HEK293 (cell line): ENCODE measurements at regions not wholly inside any gene's neighbourhood (a gene's known extent, or its start where the extent isn't known, plus 50 kb on each side); places are given as distances from the start of the nearest gene placed in this dataset.

ENCODE experiments used
- CTCF ChIA-PET: fragments of 350-600 bp; formaldehyde crosslinking; extraction: SDS; loops from one replicate; lab custom pipeline; 2021; ENCODE audit warnings: antibody characterized with exemption; lab: Yijun Ruan, JAX
- POLR2A ChIA-PET: fragments of 300-600 bp; formaldehyde crosslinking; extraction: SDS; loops from one replicate; lab custom pipeline; 2020; ENCODE audit warnings: antibody characterized with exemption, inconsistent platforms; lab: Yijun Ruan, JAX
- H3K27ac ChIP-seq: fragments of 200-500 bp; sonication (Bioruptor generic); 2 replicates; pipeline ENCODE4 v1.5.1; 2014; ENCODE audit warnings: low read depth, low read length, control low read depth, inconsistent platforms; ENCODE audit errors: extremely low read depth
- H3K36me3 ChIP-seq, 2 experiments: fragments of 200-500 bp in 1 of 2; sonication (Bioruptor generic) in 1 of 2; 1 replicate in 1 of 2; 2 replicates in 1 of 2; pipeline ENCODE4 v1.5.1; 2014 to 2017; ENCODE audit warnings: inconsistent platforms in 2 of 2, low read length in 2 of 2; ENCODE audit not compliant: control insufficient read depth in 2 of 2, insufficient read depth in 1 of 2
- H3K4me1 ChIP-seq: fragments of 200-500 bp; sonication (Bioruptor generic); 2 replicates; pipeline ENCODE4 v1.5.1; 2014; ENCODE audit warnings: mild to moderate bottlenecking, low read length, inconsistent platforms; ENCODE audit not compliant: control insufficient read depth, insufficient read depth
- H3K4me3 ChIP-seq: 2 replicates; pipeline ENCODE4 v1.5.1; 2011; ENCODE audit warnings: low read depth, mild to moderate bottlenecking, control low read depth, low read length, moderate library complexity
- H3K9me3 ChIP-seq: fragments of 200-500 bp; sonication (Bioruptor generic); 2 replicates; pipeline ENCODE4 v1.5.1; 2014; ENCODE audit warnings: low read depth, low read length, inconsistent platforms; ENCODE audit not compliant: control insufficient read depth, insufficient read depth
- MYNN ChIP-seq: fragments of 450-650 bp; formaldehyde crosslinking; IDR thresholded peaks from 2 replicates; pipeline ENCODE4 v1.5.1; 2016; ENCODE audit warnings: missing biosample characterization, missing genetic modification characterization, borderline replicate concordance
- OSR2 ChIP-seq: fragments of 450-650 bp; formaldehyde crosslinking; IDR thresholded peaks from 2 replicates; pipeline ENCODE4 v1.5.1; 2016; ENCODE audit warnings: missing biosample characterization, missing genetic modification characterization
- OVOL3 ChIP-seq: fragments of 450-650 bp; formaldehyde crosslinking; IDR thresholded peaks from 2 replicates; pipeline ENCODE4 v1.5.1; 2016; ENCODE audit warnings: missing biosample characterization, missing genetic modification characterization
- ZFP3 ChIP-seq: fragments of 450-650 bp; formaldehyde crosslinking; IDR thresholded peaks from 2 replicates; pipeline ENCODE4 v1.5.1; 2016; ENCODE audit warnings: low read depth, missing biosample characterization, missing genetic modification characterization
- ZNF239 ChIP-seq: fragments of 450-650 bp; formaldehyde crosslinking; IDR thresholded peaks from 2 replicates; pipeline ENCODE4 v1.5.1; 2016; ENCODE audit warnings: missing biosample characterization, missing genetic modification characterization
- ZNF24 ChIP-seq: fragments of 450-650 bp; formaldehyde crosslinking; IDR thresholded peaks from 2 replicates; pipeline ENCODE4 v1.5.1; 2016; ENCODE audit warnings: missing biosample characterization, missing genetic modification characterization
- ZNF423 ChIP-seq: fragments of 450-650 bp; formaldehyde crosslinking; IDR thresholded peaks from 2 replicates; pipeline ENCODE4 v1.5.1; 2016; ENCODE audit warnings: missing biosample characterization, missing genetic modification characterization
- ZNF530 ChIP-seq: fragments of 450-650 bp; formaldehyde crosslinking; IDR thresholded peaks from 2 replicates; pipeline ENCODE4 v1.5.1; 2016; ENCODE audit warnings: low read depth, missing biosample characterization, missing genetic modification characterization
- ZNF549 ChIP-seq: fragments of 450-650 bp; IDR thresholded peaks from 2 replicates; pipeline ENCODE4 v1.5.1; 2018; ENCODE audit warnings: missing biosample characterization, missing genetic modification characterization, mild to moderate bottlenecking, inconsistent platforms, moderate library complexity
- ZNF768 ChIP-seq: fragments of 450-650 bp; formaldehyde crosslinking; IDR thresholded peaks from 2 replicates; pipeline ENCODE4 v1.5.1; 2018; ENCODE audit warnings: missing biosample characterization, mild to moderate bottlenecking, missing genetic modification characterization
- TF ChIP-seq, protein P1 (sequence below): fragments of 450-650 bp; formaldehyde crosslinking; IDR thresholded peaks from 2 replicates; pipeline ENCODE4 v1.5.1; 2017; ENCODE audit warnings: missing biosample characterization, missing genetic modification characterization
- TF ChIP-seq, protein P2 (sequence below): fragments of 450-650 bp; formaldehyde crosslinking; IDR thresholded peaks from 2 replicates; pipeline ENCODE4 v1.5.1; 2016; ENCODE audit warnings: missing biosample characterization, missing genetic modification characterization
- TF ChIP-seq, protein P3 (sequence below): fragments of 450-650 bp; formaldehyde crosslinking; IDR thresholded peaks from 2 replicates; pipeline ENCODE4 v1.5.1; 2016; ENCODE audit warnings: missing biosample characterization, missing genetic modification characterization
- TF ChIP-seq, protein P4 (sequence below): fragments of 450-650 bp; IDR thresholded peaks from 2 replicates; pipeline ENCODE4 v1.5.1; 2018; ENCODE audit warnings: missing biosample characterization, missing genetic modification characterization

DNA sequence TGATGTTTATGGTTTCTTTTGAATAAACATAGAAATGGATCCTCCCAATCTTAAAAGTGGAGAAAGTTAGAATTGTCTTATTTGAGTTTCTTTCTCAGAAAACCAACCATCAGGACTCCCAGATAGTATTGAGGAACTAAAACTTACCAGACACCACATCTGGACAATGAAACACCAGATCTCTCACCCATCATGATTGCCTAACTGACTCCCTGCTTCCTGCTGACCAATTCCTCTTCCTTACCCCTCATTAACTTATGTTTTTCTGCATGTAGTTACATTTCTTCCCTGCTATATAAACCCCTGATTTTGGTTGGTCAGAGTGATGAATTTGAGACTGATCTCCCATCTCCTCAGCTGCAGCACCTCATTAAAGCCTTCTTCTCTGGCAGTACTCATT lies 242.0 kb upstream of the SETMAR start (continued):
- no peak for TF ChIP-seq ZNF24 (tag by site-specific recombination)
- TF ChIP-seq, all 188 proteins: peak for 0

DNA sequence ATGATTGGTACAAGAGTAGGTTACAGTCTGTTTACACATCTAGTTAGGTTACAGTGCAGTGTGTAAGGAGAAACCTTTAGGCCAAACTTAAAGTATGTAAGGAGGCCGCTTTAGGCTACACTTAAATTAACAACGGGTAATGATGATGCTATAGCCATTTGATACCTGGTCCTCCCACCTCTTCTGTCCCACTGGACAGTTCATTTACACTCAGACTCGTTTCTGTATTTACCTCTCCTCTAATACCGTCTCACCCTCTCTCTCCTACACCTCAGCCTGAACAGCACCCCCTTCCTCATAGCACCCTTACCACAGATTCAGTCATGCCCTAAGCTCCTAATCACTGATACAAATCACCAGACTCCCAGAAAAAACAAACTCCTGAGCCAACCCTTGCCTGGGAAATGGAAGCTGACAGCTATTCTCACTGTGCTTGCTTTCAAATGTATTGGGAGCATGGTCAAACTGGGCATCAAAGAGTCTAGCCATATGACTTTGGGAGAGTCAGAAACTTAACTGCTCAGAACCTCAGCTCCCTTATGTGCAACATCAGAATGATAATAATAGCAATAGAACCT lies 241.3 kb upstream of the SETMAR start:
- TF ChIP-seq, protein P1, sequence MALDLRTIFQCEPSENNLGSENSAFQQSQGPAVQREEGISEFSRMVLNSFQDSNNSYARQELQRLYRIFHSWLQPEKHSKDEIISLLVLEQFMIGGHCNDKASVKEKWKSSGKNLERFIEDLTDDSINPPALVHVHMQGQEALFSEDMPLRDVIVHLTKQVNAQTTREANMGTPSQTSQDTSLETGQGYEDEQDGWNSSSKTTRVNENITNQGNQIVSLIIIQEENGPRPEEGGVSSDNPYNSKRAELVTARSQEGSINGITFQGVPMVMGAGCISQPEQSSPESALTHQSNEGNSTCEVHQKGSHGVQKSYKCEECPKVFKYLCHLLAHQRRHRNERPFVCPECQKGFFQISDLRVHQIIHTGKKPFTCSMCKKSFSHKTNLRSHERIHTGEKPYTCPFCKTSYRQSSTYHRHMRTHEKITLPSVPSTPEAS (tag by site-specific recombination): no peak
- TF ChIP-seq ZFP3 (tag by site-specific recombination) (no peak), ZNF549 (tag by site-specific recombination) (no peak)
- TF ChIP-seq, protein P2, sequence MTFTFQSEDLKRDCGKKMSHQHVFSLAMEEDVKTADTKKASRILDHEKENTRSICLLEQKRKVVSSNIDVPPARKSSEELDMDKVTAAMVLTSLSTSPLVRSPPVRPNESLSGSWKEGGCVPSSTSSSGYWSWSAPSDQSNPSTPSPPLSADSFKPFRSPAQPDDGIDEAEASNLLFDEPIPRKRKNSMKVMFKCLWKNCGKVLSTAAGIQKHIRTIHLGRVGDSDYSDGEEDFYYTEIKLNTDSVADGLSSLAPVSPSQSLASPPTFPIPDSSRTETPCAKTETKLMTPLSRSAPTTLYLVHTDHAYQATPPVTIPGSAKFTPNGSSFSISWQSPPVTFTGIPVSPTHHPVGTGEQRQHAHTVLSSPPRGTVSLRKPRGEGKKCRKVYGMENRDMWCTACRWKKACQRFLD (tag by site-specific recombination): no peak
- ChIA-PET CTCF (interaction anchor here (0.6 kb wide), 1 partner anchor 203 kb away, joined by 3 read pairs; no protein-coding TSS in a partner anchor), POLR2A (no interaction called here)
- no peak overlapping the region for H3K27ac ChIP-seq
- no peaks in the 10 kb centered on the region for H3K4me1 ChIP-seq
- no peaks in the 10 kb centered on the region for H3K9me3 ChIP-seq
- H3K36me3 ChIP-seq: no peaks in the 10 kb centered on the region
- no peak overlapping the region for H3K4me3 ChIP-seq

DNA sequence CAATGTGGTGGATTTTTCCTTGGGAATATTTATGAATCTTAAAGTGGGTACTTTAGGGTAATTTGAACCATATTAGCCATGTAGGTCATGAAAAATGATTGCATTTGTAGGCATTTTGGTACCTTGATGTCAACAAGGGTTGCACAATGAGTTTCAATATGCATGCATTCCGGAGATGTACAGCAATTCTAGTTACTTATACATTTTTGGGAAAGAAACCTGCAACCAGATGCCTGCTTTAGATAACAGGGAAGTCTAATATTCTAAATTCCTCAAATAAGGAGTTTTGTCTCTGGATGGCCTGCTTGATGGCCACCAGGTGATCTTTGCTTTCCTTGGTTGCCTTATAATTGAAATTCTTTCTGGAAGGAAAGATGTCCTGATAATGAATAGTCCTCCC lies 240.5 kb upstream of the SETMAR start:
- no peaks in the 10 kb centered on the region for H3K9me3 ChIP-seq
- no peaks in the 10 kb centered on the region for H3K36me3 ChIP-seq
- CTCF ChIA-PET: interaction anchor here (0.6 kb wide), 1 partner anchor 202 kb away, joined by 3 read pairs; no protein-coding TSS in a partner anchor
- H3K4me3 ChIP-seq: no peak overlapping the region
- H3K27ac ChIP-seq: no peak overlapping the region
- TF ChIP-seq OSR2 (tag by site-specific recombination): no peak
- TF ChIP-seq, protein P3, sequence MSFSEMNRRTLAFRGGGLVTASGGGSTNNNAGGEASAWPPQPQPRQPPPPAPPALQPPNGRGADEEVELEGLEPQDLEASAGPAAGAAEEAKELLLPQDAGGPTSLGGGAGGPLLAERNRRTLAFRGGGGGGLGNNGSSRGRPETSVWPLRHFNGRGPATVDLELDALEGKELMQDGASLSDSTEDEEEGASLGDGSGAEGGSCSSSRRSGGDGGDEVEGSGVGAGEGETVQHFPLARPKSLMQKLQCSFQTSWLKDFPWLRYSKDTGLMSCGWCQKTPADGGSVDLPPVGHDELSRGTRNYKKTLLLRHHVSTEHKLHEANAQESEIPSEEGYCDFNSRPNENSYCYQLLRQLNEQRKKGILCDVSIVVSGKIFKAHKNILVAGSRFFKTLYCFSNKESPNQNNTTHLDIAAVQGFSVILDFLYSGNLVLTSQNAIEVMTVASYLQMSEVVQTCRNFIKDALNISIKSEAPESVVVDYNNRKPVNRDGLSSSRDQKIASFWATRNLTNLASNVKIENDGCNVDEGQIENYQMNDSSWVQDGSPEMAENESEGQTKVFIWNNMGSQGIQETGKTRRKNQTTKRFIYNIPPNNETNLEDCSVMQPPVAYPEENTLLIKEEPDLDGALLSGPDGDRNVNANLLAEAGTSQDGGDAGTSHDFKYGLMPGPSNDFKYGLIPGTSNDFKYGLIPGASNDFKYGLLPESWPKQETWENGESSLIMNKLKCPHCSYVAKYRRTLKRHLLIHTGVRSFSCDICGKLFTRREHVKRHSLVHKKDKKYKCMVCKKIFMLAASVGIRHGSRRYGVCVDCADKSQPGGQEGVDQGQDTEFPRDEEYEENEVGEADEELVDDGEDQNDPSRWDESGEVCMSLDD (tag by site-specific recombination): no peak
- TF ChIP-seq ZNF239 (tag by site-specific recombination): no peak
- no peak for TF ChIP-seq ZNF423 (tag by site-specific recombination)
- TF ChIP-seq, protein P4, sequence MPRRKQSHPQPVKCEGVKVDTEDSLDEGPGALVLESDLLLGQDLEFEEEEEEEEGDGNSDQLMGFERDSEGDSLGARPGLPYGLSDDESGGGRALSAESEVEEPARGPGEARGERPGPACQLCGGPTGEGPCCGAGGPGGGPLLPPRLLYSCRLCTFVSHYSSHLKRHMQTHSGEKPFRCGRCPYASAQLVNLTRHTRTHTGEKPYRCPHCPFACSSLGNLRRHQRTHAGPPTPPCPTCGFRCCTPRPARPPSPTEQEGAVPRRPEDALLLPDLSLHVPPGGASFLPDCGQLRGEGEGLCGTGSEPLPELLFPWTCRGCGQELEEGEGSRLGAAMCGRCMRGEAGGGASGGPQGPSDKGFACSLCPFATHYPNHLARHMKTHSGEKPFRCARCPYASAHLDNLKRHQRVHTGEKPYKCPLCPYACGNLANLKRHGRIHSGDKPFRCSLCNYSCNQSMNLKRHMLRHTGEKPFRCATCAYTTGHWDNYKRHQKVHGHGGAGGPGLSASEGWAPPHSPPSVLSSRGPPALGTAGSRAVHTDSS (tag by site-specific recombination): no peak
- TF ChIP-seq MYNN (tag by site-specific recombination): no peak
- no peak for TF ChIP-seq ZNF530 (tag by site-specific recombination)
- TF ChIP-seq OVOL3 (tag by site-specific recombination): no peak
- no peak for TF ChIP-seq ZNF768
- TF ChIP-seq, all 188 proteins: peak for 0
- POLR2A ChIA-PET: no interaction called here
- no peaks in the 10 kb centered on the region for H3K4me1 ChIP-seq
